Activated naive CD8-positive, alpha-beta T cell treated with anti-CD3 and anti-CD28 coated beads, Interleukin-2, amount 10 ng/mL, durations not matched to agents 7 days and 5 days (primary cell): ENCODE measurements at regions not wholly inside any gene's neighbourhood (a gene's known extent, or its start where the extent isn't known, plus 50 kb on each side); places are given as distances from the start of the nearest gene placed in this dataset.

Source experiments
- ATAC-seq: fragments of 150-1000 bp; cut with Tn5 transposase; one replicate; pipeline ENCODE4 v1.10.0; 2021; ENCODE audit warnings: low read depth, moderate library complexity
- POLR2A ChIA-PET: fragments of 350-600 bp; sonication (Branson Sonifier 250); formaldehyde crosslinking; loops from one replicate; lab custom pipeline; 2021; ENCODE audit warnings: antibody characterized with exemption; lab: Charles Lee
- DNase-seq: peaks from one replicate; pipeline ENCODE4 v3.0.0; 2021
- H3K27ac Mint-ChIP-seq: one replicate; pipeline ENCODE4 v1.8.0; 2022; ENCODE audit warnings: mild to moderate bottlenecking, mixed read lengths
- H3K27me3 Mint-ChIP-seq: one replicate; pipeline ENCODE4 v1.8.0; 2022; ENCODE audit warnings: mild to moderate bottlenecking, moderate library complexity, mixed read lengths
- H3K36me3 Mint-ChIP-seq: one replicate; pipeline ENCODE4 v1.8.0; 2021; ENCODE audit warnings: mild to moderate bottlenecking, mixed read lengths
- H3K4me1 Mint-ChIP-seq: one replicate; pipeline ENCODE4 v1.8.0; 2021; ENCODE audit warnings: mixed read lengths
- H3K4me3 Mint-ChIP-seq: one replicate; pipeline ENCODE4 v1.8.0; 2022; ENCODE audit warnings: mild to moderate bottlenecking, moderate library complexity, mixed read lengths
- H3K9me3 Mint-ChIP-seq: one replicate; pipeline ENCODE4 v1.8.0; 2021; ENCODE audit warnings: mixed read lengths

GRCh38 chr5:11962122-11962521, 57.9 kb upstream of the CTNND2 start:
- POLR2A ChIA-PET: no interaction called here
- DNase-seq (no peak), ATAC-seq (no peak)
- H3K4me1 Mint-ChIP-seq: no peaks in the 10 kb centered on the region
- H3K36me3 Mint-ChIP-seq: no peaks in the 10 kb centered on the region
- no peak overlapping the region for H3K4me3 Mint-ChIP-seq
- H3K27me3 Mint-ChIP-seq: no peaks in the 10 kb centered on the region
- no peaks in the 10 kb centered on the region for H3K9me3 Mint-ChIP-seq
- H3K27ac Mint-ChIP-seq: no peak overlapping the region

GRCh38 chr5:11958321-11958720, 54.1 kb upstream of the CTNND2 start:
- H3K36me3 Mint-ChIP-seq: no peaks in the 10 kb centered on the region

DNA sequence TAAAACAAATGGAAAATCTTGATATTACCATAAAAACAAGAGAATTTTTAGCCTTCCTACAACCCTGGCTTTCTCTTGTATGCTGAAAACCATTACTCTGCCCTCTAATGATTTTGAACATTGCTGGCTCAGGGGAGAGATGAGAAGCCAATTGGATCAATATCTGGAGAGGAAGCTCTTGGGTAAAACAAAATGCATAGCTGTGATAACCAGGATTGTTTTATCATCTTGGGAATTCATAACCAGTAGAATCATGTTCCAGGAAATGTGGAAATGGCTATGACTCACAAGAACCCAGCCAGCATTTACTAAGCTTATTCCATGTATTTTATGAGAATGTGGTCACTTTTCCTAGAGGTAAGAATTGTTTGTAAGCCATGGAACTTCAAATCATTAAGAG, 51.1 kb upstream of the CTNND2 start:
- POLR2A ChIA-PET: no interaction called here

More at GRCh38 chr5:11958321-11958720, 54.1 kb upstream of the CTNND2 start:
- H3K9me3 Mint-ChIP-seq: no peaks in the 10 kb centered on the region
- H3K27ac Mint-ChIP-seq: no peak overlapping the region
- no peaks in the 10 kb centered on the region for H3K4me1 Mint-ChIP-seq
- POLR2A ChIA-PET: no interaction called here
- no peak for DNase-seq
- H3K27me3 Mint-ChIP-seq: no peaks in the 10 kb centered on the region
- ATAC-seq: no peak
- no peak overlapping the region for H3K4me3 Mint-ChIP-seq

More for the DNA sequence above, 51.1 kb upstream of the CTNND2 start:
- Mint-ChIP-seq H3K4me3 (no peak overlapping the region), H3K36me3 (no peaks in the 10 kb centered on the region), H3K9me3 (peaks cover 2% of the 10 kb centered on the region), H3K27ac (no peak overlapping the region), H3K4me1 (no peaks in the 10 kb centered on the region), H3K27me3 (no peaks in the 10 kb centered on the region)
- DNase-seq: no peak
- ATAC-seq: no peak
